HEK293 (cell line): ENCODE measurements at regions not wholly inside any gene's neighbourhood (a gene's known extent, or its start where the extent isn't known, plus 50 kb on each side); places are given as distances from the start of the nearest gene placed in this dataset.
A peak's percentile ranks its signal among the peaks of the same experiment; 100 is the strongest.

Source experiments
- BCL11B ChIP-seq: fragments of 450-650 bp; formaldehyde crosslinking; IDR thresholded peaks from 2 replicates; pipeline ENCODE4 v1.5.1; 2016; ENCODE audit warnings: low read depth, missing biosample characterization, missing genetic modification characterization
- ELK4 ChIP-seq: IDR thresholded peaks from 2 replicates; pipeline ENCODE4 v1.6.1; 2011; ENCODE audit warnings: mild to moderate bottlenecking, low read depth, low read length, borderline replicate concordance
- HIC1 ChIP-seq: fragments of 450-650 bp; formaldehyde crosslinking; IDR thresholded peaks from 2 replicates; pipeline ENCODE4 v1.5.1; 2016; ENCODE audit warnings: missing biosample characterization, missing genetic modification characterization
- INSM2 ChIP-seq: fragments of 450-650 bp; formaldehyde crosslinking; IDR thresholded peaks from 2 replicates; pipeline ENCODE4 v1.5.1; 2016; ENCODE audit warnings: missing biosample characterization, missing genetic modification characterization
- MZF1 ChIP-seq: fragments of 450-650 bp; formaldehyde crosslinking; IDR thresholded peaks from 2 replicates; pipeline ENCODE4 v1.5.1; 2017; ENCODE audit warnings: missing biosample characterization, missing genetic modification characterization, borderline replicate concordance
- PRDM2 ChIP-seq: fragments of 450-650 bp; formaldehyde crosslinking; IDR thresholded peaks from 2 replicates; pipeline ENCODE4 v1.5.1; 2016; ENCODE audit warnings: missing biosample characterization, missing genetic modification characterization, borderline replicate concordance
- PRDM4 ChIP-seq: fragments of 450-650 bp; formaldehyde crosslinking; IDR thresholded peaks from 2 replicates; pipeline ENCODE4 v1.5.1; 2017; ENCODE audit warnings: missing biosample characterization, missing genetic modification characterization
- SCRT2 ChIP-seq: fragments of 450-650 bp; formaldehyde crosslinking; IDR thresholded peaks from 2 replicates; pipeline ENCODE4 v1.5.1; 2016; ENCODE audit warnings: missing biosample characterization, missing genetic modification characterization
- ZBTB17 ChIP-seq: fragments of 450-650 bp; formaldehyde crosslinking; IDR thresholded peaks from 2 replicates; pipeline ENCODE4 v1.5.1; 2016; ENCODE audit warnings: missing biosample characterization, missing genetic modification characterization
- ZBTB7A ChIP-seq: fragments of 450-650 bp; formaldehyde crosslinking; IDR thresholded peaks from 2 replicates; pipeline ENCODE4 v1.5.1; 2016; ENCODE audit warnings: low read depth, missing biosample characterization, missing genetic modification characterization
- ZFP37 ChIP-seq: fragments of 450-650 bp; formaldehyde crosslinking; IDR thresholded peaks from 2 replicates; pipeline ENCODE4 v1.5.1; 2016; ENCODE audit warnings: missing biosample characterization, missing genetic modification characterization
- ZNF138 ChIP-seq: fragments of 450-650 bp; formaldehyde crosslinking; IDR thresholded peaks from 2 replicates; pipeline ENCODE4 v1.5.1; 2016; ENCODE audit warnings: missing biosample characterization, missing genetic modification characterization, borderline replicate concordance
- ZNF18 ChIP-seq: fragments of 450-650 bp; formaldehyde crosslinking; IDR thresholded peaks from 2 replicates; pipeline ENCODE4 v1.5.1; 2016; ENCODE audit warnings: missing biosample characterization, missing genetic modification characterization
- ZNF248 ChIP-seq: fragments of 450-650 bp; formaldehyde crosslinking; IDR thresholded peaks from 2 replicates; pipeline ENCODE4 v1.5.1; 2017; ENCODE audit warnings: missing biosample characterization, missing genetic modification characterization
- ZNF335 ChIP-seq: fragments of 450-650 bp; formaldehyde crosslinking; conservative IDR thresholded peaks from 2 replicates; pipeline ENCODE4 v1.5.1; 2016; ENCODE audit warnings: missing biosample characterization, missing genetic modification characterization
- ZNF341 ChIP-seq: fragments of 450-650 bp; formaldehyde crosslinking; IDR thresholded peaks from 2 replicates; pipeline ENCODE4; 2016; ENCODE audit warnings: low read depth, missing biosample characterization, missing genetic modification characterization
- ZNF561 ChIP-seq: fragments of 450-650 bp; IDR thresholded peaks from 2 replicates; pipeline ENCODE4 v1.5.1; 2018; ENCODE audit warnings: missing biosample characterization, missing genetic modification characterization, borderline replicate concordance
- ZNF664 ChIP-seq: fragments of 450-650 bp; formaldehyde crosslinking; IDR thresholded peaks from 2 replicates; pipeline ENCODE4 v1.5.1; 2016; ENCODE audit warnings: missing biosample characterization, missing genetic modification characterization
- ZNF768 ChIP-seq: fragments of 450-650 bp; formaldehyde crosslinking; IDR thresholded peaks from 2 replicates; pipeline ENCODE4 v1.5.1; 2018; ENCODE audit warnings: missing biosample characterization, mild to moderate bottlenecking, missing genetic modification characterization
- ZSCAN18 ChIP-seq: fragments of 450-650 bp; formaldehyde crosslinking; IDR thresholded peaks from 2 replicates; pipeline ENCODE4 v1.5.1; 2016; ENCODE audit warnings: missing biosample characterization, missing genetic modification characterization

GRCh38 chr6:100305209-100305869 lies 159.4 kb downstream of the SIM1 start (continued):
- TF ChIP-seq PRDM4 (tag by site-specific recombination) (0 out of 2 replicates have a peak, but pooled peaks have one; percentile 33), BCL11B (tag by site-specific recombination) (no peak), ZNF138 (tag by site-specific recombination) (no peak), ZNF248 (tag by site-specific recombination) (no peak), ZSCAN18 (no peak), MZF1 (tag by site-specific recombination) (peak; percentile 35; the same call in 1 of the 2 replicates), PRDM2 (no peak), ELK4 (no peak), ZBTB17 (tag by site-specific recombination) (no peak), ZNF561 (peak; percentile 59; the same call in 1 of the 2 replicates), INSM2 (tag by site-specific recombination) (no peak), ZBTB7A (no peak), HIC1 (tag by site-specific recombination) (no peak), ZNF335 (tag by site-specific recombination) (no peak), SCRT2 (no peak), ZNF768 (no peak), ZNF341 (tag by site-specific recombination) (no peak), ZFP37 (tag by site-specific recombination) (no peak), ZNF18 (tag by site-specific recombination) (peak; percentile 90), ZNF664 (no peak)
